ENCODE measurements at regions not wholly inside any gene's neighbourhood (a gene's known extent, or its start where the extent isn't known, plus 50 kb on each side); places are given as distances from the start of the nearest gene placed in this dataset.
"Not testable (repeated sequence)": the region's sequence is repeated elsewhere in the genome, so short reads cannot be mapped to it uniquely, and the experiment has no call there.

DNA sequence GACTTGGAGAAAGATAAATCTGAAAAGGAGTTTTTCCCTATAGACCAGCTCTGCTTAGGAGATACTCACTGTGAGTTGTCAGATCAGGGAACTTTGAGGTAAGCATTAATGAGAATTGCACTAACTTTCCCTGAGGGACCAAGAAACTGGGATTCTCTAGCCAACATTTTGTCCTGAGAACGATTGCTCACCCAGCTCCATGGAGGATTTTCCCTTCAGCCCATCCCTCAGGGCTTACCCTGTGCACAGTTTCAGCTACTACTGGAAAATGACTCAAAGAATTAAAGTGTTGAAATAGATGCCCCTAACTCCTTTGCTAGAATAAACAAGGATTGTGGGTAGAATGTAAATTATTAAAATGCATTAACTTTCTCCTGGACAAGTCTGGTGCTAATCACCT is 237.2 kb upstream of the IL12B start:
- WGBS (ENCODE audit: insufficient coverage) = no CpG with 5 or more reads among the region's 1 CpG
- H3K4me1 ChIP-seq (ENCODE audit: control insufficient read depth, insufficient read depth, low read length) = no peaks in the 10 kb centered on the region
- no peaks in the 10 kb centered on the region for H3K9me3 ChIP-seq (replicated peaks; ENCODE audit: control insufficient read depth, low read depth, low read length)
- no peaks in the 10 kb centered on the region for H3K27me3 ChIP-seq (ENCODE audit: control insufficient read depth, insufficient read depth, low read length)
- no peak overlapping the region for H3K4me3 ChIP-seq (ENCODE audit: low read length)
- H3K36me3 ChIP-seq (ENCODE audit: control insufficient read depth, insufficient read depth, low read length) = no peaks in the 10 kb centered on the region
- DNase-seq = no peak
- H3K27ac ChIP-seq (ENCODE audit: low read length) = no peak overlapping the region

DNA sequence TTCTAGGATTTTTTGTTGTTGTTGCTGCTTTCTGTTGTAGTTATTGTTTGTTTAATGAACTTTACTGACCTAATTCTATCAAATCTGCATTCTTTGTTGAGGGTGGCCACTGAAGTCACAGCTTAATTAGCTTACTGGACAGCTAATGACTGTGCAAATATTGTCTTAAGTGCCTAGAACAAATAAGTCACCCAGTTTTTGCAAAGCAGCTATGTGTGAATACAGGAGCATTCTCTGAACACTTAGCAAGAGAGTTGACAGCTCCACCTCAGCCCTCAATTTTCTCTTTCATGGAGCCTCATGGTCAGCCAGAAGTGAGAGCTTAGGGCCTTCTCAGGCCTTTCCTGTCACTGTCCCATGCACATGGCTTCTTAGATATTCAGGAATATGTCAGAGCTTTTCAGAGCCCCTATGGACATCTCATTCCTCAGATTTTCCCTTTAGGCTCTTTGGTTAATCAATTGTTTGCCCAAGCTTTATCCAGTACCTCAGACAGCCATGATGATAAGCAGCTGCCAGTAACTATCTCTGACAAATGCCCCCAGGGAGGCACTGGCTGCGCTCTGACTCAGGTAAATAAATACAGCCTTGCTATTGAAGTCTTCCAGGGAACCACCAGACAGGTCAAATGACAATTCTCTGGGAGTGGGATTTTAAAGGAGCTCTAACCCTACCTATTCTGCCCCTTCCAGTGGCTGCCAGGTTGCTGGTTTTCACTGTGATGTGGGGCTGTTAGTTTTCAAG is 241.4 kb upstream of the IL12B start:
- WGBS (ENCODE audit: insufficient coverage) = no CpG with 5 or more reads among the region's 1 CpG
- Histone ChIP-seq H3K36me3 (ENCODE audit: control insufficient read depth, insufficient read depth, low read length) (no peaks in the 10 kb centered on the region), H3K27me3 (ENCODE audit: control insufficient read depth, insufficient read depth, low read length) (no peaks in the 10 kb centered on the region), H3K4me3 (ENCODE audit: low read length) (no peak overlapping the region), H3K4me1 (ENCODE audit: control insufficient read depth, insufficient read depth, low read length) (no peaks in the 10 kb centered on the region), H3K27ac (ENCODE audit: low read length) (no peak overlapping the region), H3K9me3 (replicated peaks; ENCODE audit: control insufficient read depth, low read depth, low read length) (no peaks in the 10 kb centered on the region)
- no peak for DNase-seq

DNA sequence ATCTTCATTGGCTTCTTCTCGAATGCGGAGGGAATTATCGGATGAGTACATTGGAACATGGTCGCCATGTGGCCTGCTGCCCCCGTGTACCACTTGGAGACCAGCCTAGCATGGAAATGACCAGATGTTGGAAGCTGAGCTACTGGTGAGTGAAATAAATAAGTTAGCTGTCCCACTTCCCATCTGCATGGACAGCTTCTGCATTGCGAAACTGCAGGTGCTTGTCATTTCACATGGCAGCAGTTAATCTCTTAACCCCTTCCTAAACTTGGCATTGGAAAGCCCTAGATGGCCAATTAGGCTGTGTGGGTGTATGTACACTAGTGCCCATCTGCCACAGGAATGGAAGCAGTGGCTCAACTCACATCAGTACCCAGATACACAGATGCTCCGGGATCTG is 246.6 kb upstream of the IL12B start:
- 84% methylated on average over 5 of the region's 7 CpGs for WGBS (ENCODE audit: insufficient coverage)

DNA sequence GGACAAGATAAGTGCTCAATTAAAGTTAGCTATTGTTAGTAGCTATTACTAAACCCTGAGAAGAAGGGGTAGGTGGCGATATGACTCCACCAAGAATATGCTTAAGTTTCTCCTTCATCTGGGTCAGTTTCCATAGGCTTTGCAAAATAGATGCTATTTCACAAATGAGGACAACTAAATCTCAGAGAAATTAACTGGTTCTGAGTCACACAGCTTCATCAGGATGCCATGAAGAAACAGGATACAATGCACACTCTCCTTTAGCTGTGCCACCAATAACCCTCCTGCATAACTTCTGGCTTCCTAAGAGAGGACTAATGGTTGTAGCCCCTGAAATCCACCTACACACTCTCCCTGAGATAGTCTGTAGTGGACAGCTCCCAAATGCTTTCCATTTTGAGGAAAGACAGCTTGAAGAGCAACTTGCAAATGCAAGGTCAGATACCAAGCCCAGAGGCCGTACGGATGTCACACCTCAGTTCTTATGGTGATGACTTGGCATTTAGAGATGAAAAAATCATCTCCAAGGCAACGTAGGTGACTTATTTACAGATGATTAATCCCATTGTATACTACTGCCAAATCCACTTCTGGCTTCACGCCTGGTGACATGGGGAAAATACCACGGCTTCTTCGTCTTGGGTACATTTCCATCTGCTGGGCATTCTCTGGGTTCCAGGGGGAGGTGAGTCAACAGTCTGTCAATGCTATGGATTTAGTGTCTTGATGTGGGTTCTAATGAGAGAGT is 251.4 kb upstream of the IL12B start:
- no peaks in the 10 kb centered on the region for H3K36me3 ChIP-seq (ENCODE audit: control insufficient read depth, insufficient read depth, low read length)

More for the DNA sequence above, 246.6 kb upstream of the IL12B start:
- no peak for DNase-seq
- no peaks in the 10 kb centered on the region for H3K4me1 ChIP-seq (ENCODE audit: control insufficient read depth, insufficient read depth, low read length)
- H3K9me3 ChIP-seq (replicated peaks; ENCODE audit: control insufficient read depth, low read depth, low read length) = no peaks in the 10 kb centered on the region
- H3K27me3 ChIP-seq (ENCODE audit: control insufficient read depth, insufficient read depth, low read length) = no peaks in the 10 kb centered on the region
- no peak overlapping the region for H3K4me3 ChIP-seq (ENCODE audit: low read length)
- no peaks in the 10 kb centered on the region for H3K36me3 ChIP-seq (ENCODE audit: control insufficient read depth, insufficient read depth, low read length)
- H3K27ac ChIP-seq (ENCODE audit: low read length) = no peak overlapping the region

DNA sequence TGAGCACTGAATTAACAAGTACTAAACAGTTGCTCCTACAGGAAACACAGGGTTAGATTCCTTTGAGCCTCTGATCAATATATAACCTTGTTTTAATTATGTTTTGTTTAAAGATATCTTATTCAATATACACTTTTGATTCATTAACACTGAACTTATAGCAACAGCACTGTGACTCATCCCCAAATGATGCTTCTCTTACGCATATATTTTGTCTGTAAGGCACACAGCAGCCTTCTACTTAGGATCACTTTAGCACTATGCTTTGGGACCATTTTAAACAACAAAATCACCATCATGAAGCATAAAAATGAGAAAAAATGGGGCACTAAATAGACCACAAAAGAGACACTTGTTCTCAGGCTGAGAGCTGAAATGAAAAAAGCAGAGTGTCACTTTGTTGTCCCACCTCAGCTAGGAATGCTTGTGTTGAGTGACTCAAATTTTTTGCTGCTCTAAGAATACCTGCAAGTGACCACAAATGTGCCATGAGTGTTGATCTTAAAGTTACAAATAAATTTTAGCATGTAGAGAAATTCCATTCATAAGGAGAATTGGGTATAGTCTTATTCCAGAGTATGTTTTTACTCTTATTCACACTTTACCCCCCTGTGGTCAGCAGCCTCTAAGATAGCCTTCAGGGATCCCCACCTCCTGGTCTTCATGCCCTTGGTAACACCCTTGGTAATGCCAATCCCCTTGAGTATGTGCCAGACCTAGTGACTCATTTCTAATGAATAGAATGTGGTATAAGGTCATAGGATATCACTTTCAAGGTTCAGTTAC is 252.7 kb upstream of the IL12B start:
- Histone ChIP-seq H3K9me3 (replicated peaks; ENCODE audit: control insufficient read depth, low read depth, low read length) (no peaks in the 10 kb centered on the region), H3K36me3 (ENCODE audit: control insufficient read depth, insufficient read depth, low read length) (no peaks in the 10 kb centered on the region), H3K4me1 (ENCODE audit: control insufficient read depth, insufficient read depth, low read length) (no peaks in the 10 kb centered on the region), H3K27me3 (ENCODE audit: control insufficient read depth, insufficient read depth, low read length) (no peaks in the 10 kb centered on the region), H3K4me3 (ENCODE audit: low read length) (no peak overlapping the region), H3K27ac (ENCODE audit: low read length) (no peak overlapping the region)
- 100% methylated on average over 1 of the region's 1 CpG for WGBS (ENCODE audit: insufficient coverage)
- no peak for DNase-seq

More for the DNA sequence above, 251.4 kb upstream of the IL12B start:
- H3K4me3 ChIP-seq (ENCODE audit: low read length) = no peak overlapping the region
- no peaks in the 10 kb centered on the region for H3K4me1 ChIP-seq (ENCODE audit: control insufficient read depth, insufficient read depth, low read length)
- WGBS (ENCODE audit: insufficient coverage) = 10% methylated on average over 2 of the region's 7 CpGs
- H3K27me3 ChIP-seq (ENCODE audit: control insufficient read depth, insufficient read depth, low read length) = no peaks in the 10 kb centered on the region
- H3K27ac ChIP-seq (ENCODE audit: low read length) = no peak overlapping the region
- H3K9me3 ChIP-seq (replicated peaks; ENCODE audit: control insufficient read depth, low read depth, low read length) = no peaks in the 10 kb centered on the region
- DNase-seq = peak; percentile 7

DNA sequence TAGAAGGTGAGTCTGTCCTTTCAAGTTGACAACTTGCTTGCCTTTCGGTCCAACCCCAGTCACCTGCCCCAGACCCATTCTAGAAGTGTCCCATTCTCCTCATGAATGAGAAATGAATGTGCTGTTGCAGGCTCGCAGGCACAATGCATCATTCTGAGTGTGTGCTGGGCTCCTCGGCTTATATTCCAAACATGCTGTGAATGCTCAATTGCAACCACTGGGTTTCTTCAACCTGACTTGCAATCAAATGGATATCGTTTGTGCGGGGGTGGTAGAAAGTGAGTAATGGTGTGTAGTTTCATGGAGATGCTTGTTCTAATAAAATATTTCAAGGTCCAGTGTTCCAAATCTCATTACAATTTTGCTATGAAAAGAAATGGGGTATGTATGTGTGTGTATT is 256.6 kb upstream of the IL12B start:
- H3K4me3 ChIP-seq (ENCODE audit: low read length) = no peak overlapping the region
- 79% methylated on average over 3 of the region's 5 CpGs for WGBS (ENCODE audit: insufficient coverage)
- DNase-seq = no peak
- no peaks in the 10 kb centered on the region for H3K9me3 ChIP-seq (replicated peaks; ENCODE audit: control insufficient read depth, low read depth, low read length)
- no peaks in the 10 kb centered on the region for H3K4me1 ChIP-seq (ENCODE audit: control insufficient read depth, insufficient read depth, low read length)
- H3K27ac ChIP-seq (ENCODE audit: low read length) = no peak overlapping the region
- H3K36me3 ChIP-seq (ENCODE audit: control insufficient read depth, insufficient read depth, low read length) = no peaks in the 10 kb centered on the region
- H3K27me3 ChIP-seq (ENCODE audit: control insufficient read depth, insufficient read depth, low read length) = no peaks in the 10 kb centered on the region

DNA sequence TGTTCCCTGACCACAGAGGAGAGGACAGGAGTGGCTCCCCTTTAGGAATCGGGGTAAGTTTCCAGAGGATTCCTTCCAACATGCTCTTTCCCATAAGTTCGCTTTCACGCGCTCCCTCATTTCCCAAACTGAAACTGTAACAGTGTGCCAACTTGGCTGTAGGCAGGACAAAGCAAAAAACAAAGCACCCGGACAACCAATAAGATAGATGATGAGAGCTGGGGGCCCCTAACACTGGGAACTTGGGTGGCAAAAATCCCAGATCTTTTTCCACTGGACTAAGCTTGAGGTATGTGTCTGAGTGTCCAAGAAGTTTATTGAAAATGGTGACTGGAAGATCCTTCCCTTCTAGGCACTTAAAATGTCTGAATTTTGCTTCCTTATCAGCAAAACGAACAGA is 258.7 kb upstream of the IL12B start:
- Histone ChIP-seq H3K27ac (ENCODE audit: low read length) (no peak overlapping the region), H3K4me1 (ENCODE audit: control insufficient read depth, insufficient read depth, low read length) (no peaks in the 10 kb centered on the region), H3K27me3 (ENCODE audit: control insufficient read depth, insufficient read depth, low read length) (no peaks in the 10 kb centered on the region), H3K9me3 (replicated peaks; ENCODE audit: control insufficient read depth, low read depth, low read length) (no peaks in the 10 kb centered on the region), H3K4me3 (ENCODE audit: low read length) (no peak overlapping the region), H3K36me3 (ENCODE audit: control insufficient read depth, insufficient read depth, low read length) (no peaks in the 10 kb centered on the region)
- no peak for DNase-seq
- 90% methylated on average over 4 of the region's 6 CpGs for WGBS (ENCODE audit: insufficient coverage)

DNA sequence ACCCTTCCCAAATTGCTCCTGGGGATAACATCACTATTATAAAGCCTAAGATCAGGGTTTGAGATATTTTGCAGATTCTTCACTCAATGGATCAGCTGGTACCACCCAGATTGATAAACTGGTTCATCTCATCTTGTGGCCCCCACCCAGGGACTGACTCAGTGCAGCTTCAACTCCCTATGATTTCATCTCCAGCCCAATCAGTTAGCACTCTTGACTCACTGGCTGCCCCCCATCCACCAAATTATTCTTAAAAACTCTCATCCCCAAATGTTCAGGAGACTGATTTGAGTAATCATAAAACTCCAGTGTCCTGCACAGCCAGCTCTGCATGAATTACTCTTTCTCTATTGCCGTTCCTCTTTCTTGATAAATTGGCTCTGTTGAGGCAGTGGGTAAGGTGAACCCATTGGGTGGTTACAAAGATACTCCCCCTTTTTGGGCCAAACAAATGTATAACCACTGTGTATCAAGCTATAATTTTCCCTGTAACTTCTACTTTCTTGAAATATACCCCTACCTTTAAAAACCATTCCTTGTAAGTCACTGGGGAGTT is 263.3 kb upstream of the IL12B start:
- H3K27me3 ChIP-seq (ENCODE audit: control insufficient read depth, insufficient read depth, low read length) = no peaks in the 10 kb centered on the region
- WGBS (ENCODE audit: insufficient coverage) = no CpG with 5 or more reads among the region's 1 CpG
- no peaks in the 10 kb centered on the region for H3K9me3 ChIP-seq (replicated peaks; ENCODE audit: control insufficient read depth, low read depth, low read length)
- no peaks in the 10 kb centered on the region for H3K4me1 ChIP-seq (ENCODE audit: control insufficient read depth, insufficient read depth, low read length)
- no peaks in the 10 kb centered on the region for H3K36me3 ChIP-seq (ENCODE audit: control insufficient read depth, insufficient read depth, low read length)
- DNase-seq = no peak
- H3K4me3 ChIP-seq (ENCODE audit: low read length) = no peak overlapping the region
- no peak overlapping the region for H3K27ac ChIP-seq (ENCODE audit: low read length)

DNA sequence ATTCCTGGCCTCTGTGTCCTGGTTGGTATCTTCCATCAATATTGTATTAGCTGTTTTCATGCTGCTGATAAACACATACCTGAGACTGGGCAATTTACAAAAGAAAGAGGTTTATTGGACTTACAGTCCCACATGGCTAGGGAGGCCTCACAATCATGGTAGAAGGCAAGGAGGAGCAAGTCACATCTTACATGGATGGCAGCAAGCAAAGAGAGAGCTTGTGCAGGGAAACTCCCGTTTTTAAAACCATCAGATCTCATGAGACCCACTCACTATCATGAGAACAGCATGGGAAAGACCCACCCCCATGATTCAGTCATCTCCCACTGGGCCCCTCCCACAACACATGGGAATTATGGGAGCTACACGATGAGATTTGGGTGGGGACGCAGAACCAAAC is 265.3 kb upstream of the IL12B start:
- H3K27me3 ChIP-seq (ENCODE audit: control insufficient read depth, insufficient read depth, low read length); H3K4me3 ChIP-seq (ENCODE audit: low read length); H3K4me1 ChIP-seq (ENCODE audit: control insufficient read depth, insufficient read depth, low read length); DNase-seq; H3K27ac ChIP-seq (ENCODE audit: low read length); H3K36me3 ChIP-seq (ENCODE audit: control insufficient read depth, insufficient read depth, low read length); H3K9me3 ChIP-seq (replicated peaks; ENCODE audit: control insufficient read depth, low read depth, low read length): not testable (repeated sequence)
- WGBS (ENCODE audit: insufficient coverage) = no CpG with 5 or more reads among the region's 3 CpGs

DNA sequence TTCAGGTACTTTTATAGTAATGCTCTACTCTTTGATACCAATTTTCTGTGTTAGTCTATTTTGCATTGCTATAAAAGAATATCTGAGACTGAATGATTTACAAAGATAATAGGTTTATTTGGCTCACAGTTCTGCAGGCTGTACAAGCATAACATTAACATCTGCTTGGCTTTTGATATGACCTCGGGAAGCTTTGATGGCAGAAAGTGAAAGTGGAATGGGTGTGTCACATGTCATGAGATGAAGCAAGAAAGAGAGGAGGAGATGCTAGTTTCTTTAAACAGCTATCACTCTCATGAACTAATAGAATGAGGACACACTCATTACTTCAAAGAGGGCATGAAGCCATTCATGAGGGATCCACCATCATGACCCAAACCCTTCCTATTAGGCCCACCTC is 270.9 kb upstream of the IL12B start:
- no peak overlapping the region for H3K27ac ChIP-seq (ENCODE audit: low read length)
- no peak for DNase-seq
- no CpG with 5 or more reads among the region's 1 CpG for WGBS (ENCODE audit: insufficient coverage)
- H3K4me3 ChIP-seq (ENCODE audit: low read length) = no peak overlapping the region
- H3K27me3 ChIP-seq (ENCODE audit: control insufficient read depth, insufficient read depth, low read length) = no peaks in the 10 kb centered on the region
- no peaks in the 10 kb centered on the region for H3K9me3 ChIP-seq (replicated peaks; ENCODE audit: control insufficient read depth, low read depth, low read length)
- H3K36me3 ChIP-seq (ENCODE audit: control insufficient read depth, insufficient read depth, low read length) = no peaks in the 10 kb centered on the region
- no peaks in the 10 kb centered on the region for H3K4me1 ChIP-seq (ENCODE audit: control insufficient read depth, insufficient read depth, low read length)

Data from muscle of leg (tissue), 3 donors.